ENCODE measurements at regions not wholly inside any gene's neighbourhood (a gene's known extent, or its start where the extent isn't known, plus 50 kb on each side); places are given as distances from the start of the nearest gene placed in this dataset.
"Not testable (repeated sequence)": the region's sequence is repeated elsewhere in the genome, so short reads cannot be mapped to it uniquely, and the experiment has no call there.

- no peak for DNase-seq (ENCODE audit: low read depth in 1 of 2, low spot score in 1 of 2)
- Histone ChIP-seq H3K4me3 (replicated peaks; ENCODE audit: insufficient read depth, low read length) (no peak overlapping the region), H3K27me3 (ENCODE audit: insufficient read depth, poor library complexity, severe bottlenecking) (no peaks in the 10 kb centered on the region), H3K27ac (replicated peaks) (no peak overlapping the region)
- TF ChIP-seq POLR2AphosphoS5 (IDR thresholded peaks at IDR 0.05; ENCODE audit: low read depth) (no peak), SPI1 (IDR thresholded peaks at IDR 0.05; ENCODE audit: borderline replicate concordance, low read depth) (no peak), GABPA (IDR thresholded peaks at IDR 0.05; ENCODE audit: low read depth) (no peak), CTCF (IDR thresholded peaks at IDR 0.05; ENCODE audit: insufficient read depth, low read length) (no peak)
These were observed 501.2 kb upstream of the ADGRL4 start for GRCh38 chr1:79507770-79508169.

- Histone ChIP-seq H3K4me3 (replicated peaks; ENCODE audit: insufficient read depth, low read length) (no peak overlapping the region), H3K27me3 (ENCODE audit: insufficient read depth, poor library complexity, severe bottlenecking) (no peaks in the 10 kb centered on the region), H3K27ac (replicated peaks) (no peak overlapping the region)
- TF ChIP-seq GABPA (IDR thresholded peaks at IDR 0.05; ENCODE audit: low read depth): no peak
- no peak for TF ChIP-seq POLR2AphosphoS5 (IDR thresholded peaks at IDR 0.05; ENCODE audit: low read depth)
- TF ChIP-seq SPI1 (IDR thresholded peaks at IDR 0.05; ENCODE audit: borderline replicate concordance, low read depth): no peak
- TF ChIP-seq REST (IDR thresholded peaks at IDR 0.05; ENCODE audit: insufficient replicate concordance, low read depth): no peak
- TF ChIP-seq CTCF (IDR thresholded peaks at IDR 0.05; ENCODE audit: insufficient read depth, low read length): no peak
- no peak for DNase-seq (ENCODE audit: low read depth in 1 of 2, low spot score in 1 of 2)
These were observed 494.6 kb upstream of the ADGRL4 start for GRCh38 chr1:79501153-79501552.

- H3K4me3 ChIP-seq (replicated peaks; ENCODE audit: insufficient read depth, low read length): no peak overlapping the region
- H3K27ac ChIP-seq (replicated peaks): no peak overlapping the region
- DNase-seq (ENCODE audit: low read depth in 1 of 2, low spot score in 1 of 2): no peak
- H3K27me3 ChIP-seq (ENCODE audit: insufficient read depth, poor library complexity, severe bottlenecking): no peaks in the 10 kb centered on the region
- TF ChIP-seq SPI1 (IDR thresholded peaks at IDR 0.05; ENCODE audit: borderline replicate concordance, low read depth): no peak
These were observed 493.0 kb upstream of the ADGRL4 start for GRCh38 chr1:79499541-79499940.

- TF ChIP-seq SPI1 (IDR thresholded peaks at IDR 0.05; ENCODE audit: borderline replicate concordance, low read depth) (no peak), CTCF (IDR thresholded peaks at IDR 0.05; ENCODE audit: insufficient read depth, low read length) (peak; percentile 67)
- Histone ChIP-seq H3K27ac (replicated peaks) (no peak overlapping the region), H3K4me3 (replicated peaks; ENCODE audit: insufficient read depth, low read length) (no peak overlapping the region), H3K27me3 (ENCODE audit: insufficient read depth, poor library complexity, severe bottlenecking) (no peaks in the 10 kb centered on the region)
- peak; percentile 8 to 25 for DNase-seq (ENCODE audit: low read depth in 1 of 2, low spot score in 1 of 2)
These were observed 490.8 kb upstream of the ADGRL4 start for GRCh38 chr1:79497193-79497773.

GRCh38 chr1:79496129-79496528 lies 489.6 kb upstream of the ADGRL4 start:
- DNase-seq (ENCODE audit: low read depth in 1 of 2, low spot score in 1 of 2): no peak
- TF ChIP-seq GABPA (IDR thresholded peaks at IDR 0.05; ENCODE audit: low read depth): no peak
- no peak for TF ChIP-seq SPI1 (IDR thresholded peaks at IDR 0.05; ENCODE audit: borderline replicate concordance, low read depth)
- TF ChIP-seq POLR2AphosphoS5 (IDR thresholded peaks at IDR 0.05; ENCODE audit: low read depth): no peak
- Histone ChIP-seq H3K27me3 (ENCODE audit: insufficient read depth, poor library complexity, severe bottlenecking) (no peaks in the 10 kb centered on the region), H3K27ac (replicated peaks) (no peak overlapping the region), H3K4me3 (replicated peaks; ENCODE audit: insufficient read depth, low read length) (no peak overlapping the region)

GRCh38 chr1:79493702-79494101 lies 487.2 kb upstream of the ADGRL4 start:
- not testable (repeated sequence) for H3K4me3 ChIP-seq (replicated peaks; ENCODE audit: insufficient read depth, low read length); DNase-seq (ENCODE audit: low read depth in 1 of 2, low spot score in 1 of 2); H3K27ac ChIP-seq (replicated peaks); H3K27me3 ChIP-seq (ENCODE audit: insufficient read depth, poor library complexity, severe bottlenecking)

GRCh38 chr1:79488572-79489121 lies 482.1 kb upstream of the ADGRL4 start:
- H3K27ac ChIP-seq (replicated peaks); DNase-seq (ENCODE audit: low read depth in 1 of 2, low spot score in 1 of 2); H3K4me3 ChIP-seq (replicated peaks; ENCODE audit: insufficient read depth, low read length); H3K27me3 ChIP-seq (ENCODE audit: insufficient read depth, poor library complexity, severe bottlenecking): not testable (repeated sequence)
